GM18499 (cell line): ENCODE measurements at regions not wholly inside any gene's neighbourhood (a gene's known extent, or its start where the extent isn't known, plus 50 kb on each side); places are given as distances from the start of the nearest gene placed in this dataset.

Source experiments
- ATAC-seq: cut with Tn5 transposase; IDR thresholded peaks from one replicate; pipeline ENCODE4 v1.9.1; 2021; ENCODE audit warnings: moderate number of reproducible peaks; ENCODE audit not compliant: insufficient read depth, unreplicated experiment

GRCh38 chr9:96047741-96048103, 172.2 kb downstream of the ERCC6L2 start:
- no peak for ATAC-seq

GRCh38 chr9:96047116-96047639, 171.7 kb downstream of the ERCC6L2 start:
- ATAC-seq, result no peak

GRCh38 chr9:96045811-96046210, 170.3 kb downstream of the ERCC6L2 start:
- no peak for ATAC-seq

- no peak for ATAC-seq
These were observed 168.9 kb downstream of the ERCC6L2 start for GRCh38 chr9:96044401-96044800.

- ATAC-seq, result no peak
These were observed 165.3 kb downstream of the ERCC6L2 start for GRCh38 chr9:96040591-96041461.

- ATAC-seq, result no peak
These were observed 163.4 kb downstream of the ERCC6L2 start for GRCh38 chr9:96038914-96039313.

- ATAC-seq, result no peak
These were observed 162.8 kb downstream of the ERCC6L2 start for GRCh38 chr9:96038271-96038670.

GRCh38 chr9:96034553-96035122, 159.1 kb downstream of the ERCC6L2 start:
- no peak for ATAC-seq

- no peak for ATAC-seq
These were observed 158.4 kb downstream of the ERCC6L2 start for GRCh38 chr9:96033896-96034295.

GRCh38 chr9:96031916-96032534, 156.5 kb downstream of the ERCC6L2 start:
- ATAC-seq, result no peak

GRCh38 chr9:96031366-96031824, 155.9 kb downstream of the ERCC6L2 start:
- no peak for ATAC-seq

- ATAC-seq, result no peak
These were observed 154.4 kb downstream of the ERCC6L2 start for GRCh38 chr9:96029722-96030530.

GRCh38 chr9:96027251-96028131, 152.0 kb downstream of the ERCC6L2 start:
- no peak for ATAC-seq

GRCh38 chr9:96026655-96027213, 151.2 kb downstream of the ERCC6L2 start:
- no peak for ATAC-seq

- ATAC-seq, result no peak
These were observed 150.6 kb downstream of the ERCC6L2 start for GRCh38 chr9:96025995-96026602.

- no peak for ATAC-seq
These were observed 148.0 kb downstream of the ERCC6L2 start for GRCh38 chr9:96023486-96023885.

GRCh38 chr9:96022445-96023051, 147.1 kb downstream of the ERCC6L2 start:
- no peak for ATAC-seq
